Prostate gland (tissue), 2 donors: ENCODE measurements at regions not wholly inside any gene's neighbourhood (a gene's known extent, or its start where the extent isn't known, plus 50 kb on each side); places are given as distances from the start of the nearest gene placed in this dataset.

Experiments
- DNase-seq: peaks from one replicate; pipeline ENCODE4 v3.0.0-alpha.2; 2019; ENCODE audit warnings: low spot score
- H3K27ac ChIP-seq, 2 donors: fragments of 200-600 bp; sonication (generic); 2 replicates each; pipeline ENCODE4 v1.5.1; 2017 to 2019
- H3K27me3 ChIP-seq: fragments of 200-600 bp; sonication (generic); replicated peaks from 2 replicates; pipeline ENCODE4 v1.5.1; 2019; ENCODE audit not compliant: insufficient read depth
- H3K36me3 ChIP-seq, 2 donors: fragments of 200-600 bp; sonication (generic); 1 replicate in 1 of 2; 2 replicates in 1 of 2; pipeline versions ENCODE4 v1.5.1 to v1.8.1; 2017 to 2019
- H3K4me1 ChIP-seq: fragments of 200-600 bp; sonication (generic); replicated peaks from 2 replicates; pipeline ENCODE4 v1.5.1; 2019
- H3K4me3 ChIP-seq, 2 donors: fragments of 200-600 bp; sonication (generic); 2 replicates each; pipeline ENCODE4 v1.5.1; 2017 to 2019
- H3K9me3 ChIP-seq: fragments of 200-600 bp; sonication (generic); 2 replicates; pipeline ENCODE4 v1.5.1; 2017
- POLR2A ChIP-seq: fragments of 450-650 bp; IDR thresholded peaks from one replicate; pipeline ENCODE4 v1.6.1; 2016; ENCODE audit warnings: antibody characterized with exemption, mild to moderate bottlenecking
- POLR2AphosphoS5 ChIP-seq: sonication (generic); formaldehyde crosslinking; IDR thresholded peaks from one replicate; pipeline ENCODE4 v1.6.1; 2017; ENCODE audit warnings: antibody characterized with exemption
- WGBS: methylation state at CpG from one replicate; pipeline ENCODE4 v1.1.5; 2018; 5-methylcytosine and 5-hydroxymethylcytosine counted together
- intact Hi-C: fragments of 100-400 bp; cut with DNase I; formaldehyde crosslinking; loops from one replicate; pipeline ENCODE4 v1.14.2; 2022
- TF ChIP-seq, protein P1 (sequence below), 4 experiments: fragments of 200-600 bp in 2 of 4; fragments of 450-650 bp in 2 of 4; sonication (generic) in 2 of 4; IDR thresholded peaks; 1 replicate in 3 of 4; 2 replicates in 1 of 4; pipeline ENCODE4 v1.5.1; 2016 to 2019; ENCODE audit warnings: antibody characterized with exemption in 4 of 4, mild to moderate bottlenecking in 2 of 4, moderate library complexity in 2 of 4

DNA sequence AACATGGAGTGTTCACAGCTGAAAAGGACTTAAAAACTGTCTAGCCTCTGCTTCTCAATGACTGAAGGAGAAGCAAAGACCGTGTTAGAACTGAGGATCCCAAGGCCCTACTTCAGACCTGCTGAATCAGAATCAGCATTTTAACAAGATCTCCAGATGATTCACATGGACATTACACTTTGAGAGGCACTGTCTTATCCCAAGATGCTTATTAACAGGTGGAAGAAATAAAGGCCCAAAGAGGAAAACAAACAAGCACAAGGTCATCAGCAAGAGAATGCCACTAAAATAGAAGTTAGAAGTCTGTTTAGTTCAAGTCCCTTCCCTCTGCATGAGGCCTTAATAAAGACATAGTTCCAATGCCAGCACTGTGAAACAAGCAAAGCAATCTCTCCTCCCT, 191.4 kb upstream of the BCL6 start:
- TF ChIP-seq POLR2AphosphoS5 (no peak), POLR2A (no peak)
- Histone ChIP-seq H3K27ac (no peak overlapping the region), H3K36me3 (no peaks in the 10 kb centered on the region), H3K27me3 (no peaks in the 10 kb centered on the region), H3K4me1 (no peaks in the 10 kb centered on the region), H3K9me3 (no peaks in the 10 kb centered on the region), H3K4me3 (no peak overlapping the region)
- 96% methylated on average over 1 of the region's 1 CpG for WGBS
- intact Hi-C loops: no loop called here
- DNase-seq: no peak

DNA sequence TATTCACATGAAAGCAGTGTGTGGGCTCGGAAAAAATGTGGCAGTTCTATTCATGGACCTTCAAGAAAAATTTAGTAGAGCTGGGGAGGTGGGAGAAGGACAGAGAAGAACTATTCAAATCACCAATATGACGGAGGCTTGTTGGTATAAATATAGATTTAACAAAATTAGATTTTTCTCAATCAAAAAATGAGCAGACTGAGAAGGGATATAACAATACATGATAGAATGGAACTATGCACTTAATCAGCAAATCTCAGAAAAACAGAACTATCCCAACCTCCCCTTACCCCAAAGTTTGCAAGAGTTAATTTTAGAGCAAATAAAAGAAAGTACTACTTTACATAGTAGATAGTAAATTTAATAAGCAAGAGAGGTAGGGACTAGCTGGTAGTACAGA, 194.6 kb upstream of the BCL6 start:
- H3K4me1 ChIP-seq: no peaks in the 10 kb centered on the region
- TF ChIP-seq POLR2A: no peak
- TF ChIP-seq POLR2AphosphoS5: no peak
- TF ChIP-seq, protein P1, sequence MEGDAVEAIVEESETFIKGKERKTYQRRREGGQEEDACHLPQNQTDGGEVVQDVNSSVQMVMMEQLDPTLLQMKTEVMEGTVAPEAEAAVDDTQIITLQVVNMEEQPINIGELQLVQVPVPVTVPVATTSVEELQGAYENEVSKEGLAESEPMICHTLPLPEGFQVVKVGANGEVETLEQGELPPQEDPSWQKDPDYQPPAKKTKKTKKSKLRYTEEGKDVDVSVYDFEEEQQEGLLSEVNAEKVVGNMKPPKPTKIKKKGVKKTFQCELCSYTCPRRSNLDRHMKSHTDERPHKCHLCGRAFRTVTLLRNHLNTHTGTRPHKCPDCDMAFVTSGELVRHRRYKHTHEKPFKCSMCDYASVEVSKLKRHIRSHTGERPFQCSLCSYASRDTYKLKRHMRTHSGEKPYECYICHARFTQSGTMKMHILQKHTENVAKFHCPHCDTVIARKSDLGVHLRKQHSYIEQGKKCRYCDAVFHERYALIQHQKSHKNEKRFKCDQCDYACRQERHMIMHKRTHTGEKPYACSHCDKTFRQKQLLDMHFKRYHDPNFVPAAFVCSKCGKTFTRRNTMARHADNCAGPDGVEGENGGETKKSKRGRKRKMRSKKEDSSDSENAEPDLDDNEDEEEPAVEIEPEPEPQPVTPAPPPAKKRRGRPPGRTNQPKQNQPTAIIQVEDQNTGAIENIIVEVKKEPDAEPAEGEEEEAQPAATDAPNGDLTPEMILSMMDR (IDR thresholded peaks at IDR 0.05): no peak
- H3K36me3 ChIP-seq: no peaks in the 10 kb centered on the region
- H3K27ac ChIP-seq: no peak overlapping the region
- WGBS: 92% methylated on average over 2 of the region's 2 CpGs
- H3K27me3 ChIP-seq: no peaks in the 10 kb centered on the region
- no peak overlapping the region for H3K4me3 ChIP-seq
- intact Hi-C loops: no loop called here
- no peaks in the 10 kb centered on the region for H3K9me3 ChIP-seq
- DNase-seq: no peak

DNA sequence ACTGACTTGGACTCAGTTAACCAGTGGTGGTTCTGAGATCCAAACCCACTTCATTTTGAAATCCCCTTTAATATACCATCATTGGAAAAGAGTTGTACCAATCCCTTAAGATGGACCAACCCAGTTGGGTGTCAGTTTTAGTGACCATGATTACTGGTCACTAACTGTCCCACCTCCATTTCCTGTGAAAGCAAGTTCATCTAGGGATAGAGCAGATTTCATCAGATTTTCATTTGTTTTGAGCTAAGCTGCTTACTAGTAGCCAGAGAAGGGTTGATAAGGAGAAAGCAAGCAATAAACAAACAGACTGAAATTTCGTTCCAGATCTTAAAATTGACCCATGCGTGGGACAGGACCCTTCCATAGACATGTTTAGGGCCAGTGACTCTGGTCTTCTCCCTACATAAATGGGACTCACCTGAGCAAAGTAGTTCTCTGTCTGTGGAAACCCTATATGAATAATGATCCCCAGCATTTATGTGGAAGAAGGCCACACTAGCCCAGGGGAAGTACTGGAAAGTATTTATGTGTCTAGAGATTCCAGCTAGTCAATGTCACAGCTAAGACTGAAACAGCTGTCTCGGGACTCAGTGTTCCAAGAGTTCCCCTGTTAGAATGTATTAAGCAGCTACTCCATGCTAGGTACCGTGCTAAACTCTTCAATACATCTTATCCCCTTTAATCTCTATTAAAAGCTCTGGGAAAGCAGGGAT, 196.0 kb upstream of the BCL6 start:
- no peak overlapping the region for H3K27ac ChIP-seq
- H3K27me3 ChIP-seq: no peaks in the 10 kb centered on the region
- WGBS: 77% methylated on average over 4 of the region's 4 CpGs
- intact Hi-C loops: no loop called here
- no peak for DNase-seq
- H3K9me3 ChIP-seq: no peaks in the 10 kb centered on the region
- TF ChIP-seq, protein P1 (IDR thresholded peaks at IDR 0.05): no peak
- TF ChIP-seq POLR2A (no peak), POLR2AphosphoS5 (no peak)
- H3K4me1 ChIP-seq: no peaks in the 10 kb centered on the region
- no peak overlapping the region for H3K4me3 ChIP-seq
- no peaks in the 10 kb centered on the region for H3K36me3 ChIP-seq

DNA sequence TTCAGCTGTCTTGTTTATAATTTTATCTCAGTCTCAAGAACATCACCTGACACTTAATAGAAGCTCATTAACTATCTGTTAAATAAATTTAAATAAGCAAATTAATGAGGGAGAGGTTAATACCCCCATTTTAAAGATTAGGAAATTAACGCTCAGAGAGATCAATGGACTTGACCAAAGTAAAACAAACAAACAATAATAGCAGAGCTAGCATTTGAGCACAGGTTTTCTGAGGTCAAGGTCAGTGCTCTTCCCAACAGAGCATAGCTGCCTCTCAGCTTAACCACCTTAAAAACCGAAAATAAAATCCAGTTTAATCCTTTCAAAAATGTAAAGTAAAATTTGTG, 196.6 kb upstream of the BCL6 start:
- Histone ChIP-seq H3K27me3 (no peaks in the 10 kb centered on the region), H3K4me3 (no peak overlapping the region), H3K27ac (no peak overlapping the region), H3K4me1 (peaks cover 1% of the 10 kb centered on the region), H3K36me3 (no peaks in the 10 kb centered on the region), H3K9me3 (no peaks in the 10 kb centered on the region)
- intact Hi-C loops: no loop called here
- DNase-seq: no peak
- 88% methylated on average over 2 of the region's 2 CpGs for WGBS
- TF ChIP-seq, protein P1 (IDR thresholded peaks at IDR 0.05): no peak
- TF ChIP-seq POLR2A: no peak
- no peak for TF ChIP-seq POLR2AphosphoS5

DNA sequence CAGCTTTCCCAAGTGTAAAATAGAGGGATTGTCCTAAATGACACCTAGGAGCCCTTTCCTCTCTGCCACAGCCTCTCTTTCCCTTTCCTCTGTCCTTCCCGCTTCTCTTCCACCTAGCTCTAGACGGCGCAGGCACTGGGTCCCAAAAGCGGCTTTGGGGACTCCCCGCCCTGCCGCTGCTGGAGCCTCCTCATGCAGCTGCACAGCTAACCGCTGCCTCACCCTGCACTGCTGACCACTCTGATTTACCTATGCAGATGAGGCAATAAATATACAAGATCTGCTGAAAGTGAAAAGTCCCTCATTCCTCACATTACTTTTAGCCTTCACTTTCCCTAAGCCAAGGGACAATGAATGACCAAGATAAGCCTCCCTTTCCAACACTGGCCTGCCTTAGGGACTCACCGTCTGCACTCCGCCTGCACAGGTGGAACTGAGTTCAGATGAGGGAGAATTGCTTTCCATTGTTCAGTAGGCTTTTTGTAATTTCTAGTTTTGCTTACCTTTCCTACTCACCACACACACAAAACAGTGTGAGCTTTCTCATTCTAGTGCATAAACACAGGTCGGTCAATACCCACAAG, 197.5 kb upstream of the BCL6 start:
- H3K27me3 ChIP-seq: no peaks in the 10 kb centered on the region
- intact Hi-C loops: no loop called here
- peaks cover 2% of the 10 kb centered on the region for H3K4me1 ChIP-seq
- no peaks in the 10 kb centered on the region for H3K9me3 ChIP-seq
- WGBS: 94% methylated on average over 10 of the region's 10 CpGs
- no peak overlapping the region for H3K27ac ChIP-seq
- TF ChIP-seq POLR2AphosphoS5: no peak
- TF ChIP-seq POLR2A: no peak
- TF ChIP-seq, protein P1 (IDR thresholded peaks at IDR 0.05): no peak
- no peak overlapping the region for H3K4me3 ChIP-seq
- no peaks in the 10 kb centered on the region for H3K36me3 ChIP-seq
- DNase-seq: no peak
